ENCODE measurements at regions not wholly inside any gene's neighbourhood (a gene's known extent, or its start where the extent isn't known, plus 50 kb on each side); places are given as distances from the start of the nearest gene placed in this dataset.

- Histone ChIP-seq H3K4me3 (ENCODE audit: insufficient read depth, low read depth, low read length) (no peak overlapping the region), H3K9ac (ENCODE audit: low read depth, low read length) (no peak overlapping the region), H3K27me3 (ENCODE audit: control insufficient read depth, insufficient read depth, low read length) (no peaks in the 10 kb centered on the region), H2AFZ (replicated peaks; ENCODE audit: low read length, poor library complexity) (peak overlapping the region; percentile 33), H2BK120ac (ENCODE audit: low read depth, low read length) (no peak overlapping the region), H3K27ac (ENCODE audit: insufficient read depth, low read length) (peak overlapping the region; percentile 84), H3K4me1 (ENCODE audit: control insufficient read depth, insufficient read depth, low read length) (peaks cover 17% of the 10 kb centered on the region), H4K8ac (ENCODE audit: low read depth in 2 of 2, low read length in 2 of 2) (peak overlapping the region in 1 of 2 experiments; percentile 8; a peak in 1 of 4 replicates), H2BK20ac (ENCODE audit: low read depth, low read length) (no peak overlapping the region), H3K9me1 (ENCODE audit: insufficient read depth, low read length) (peaks cover 4% of the 10 kb centered on the region; the same call in 1 of the 2 replicates), H2AK5ac (ENCODE audit: low read depth, low read length) (peak overlapping the region; percentile 6; the same call in 1 of the 2 replicates), H2BK5ac (ENCODE audit: low read depth, low read length, poor library complexity, severe bottlenecking) (peak overlapping the region; percentile 38), H4K91ac (ENCODE audit: insufficient read depth, low read depth, low read length) (no peak overlapping the region), H2BK15ac (ENCODE audit: low read depth, low read length) (no peak overlapping the region), H3K14ac (replicated peaks; ENCODE audit: low read depth, low read length) (no peak overlapping the region), H2AK9ac (replicated peaks; ENCODE audit: low read depth, low read length, poor library complexity) (no peak overlapping the region), H3K9me3 (ENCODE audit: control insufficient read depth, insufficient read depth, low read length) (no peaks in the 10 kb centered on the region), H3K4me2 (ENCODE audit: low read depth, low read length) (peak overlapping the region; percentile 44), H4K20me1 (ENCODE audit: insufficient read depth, low read length) (no peaks in the 10 kb centered on the region; the same call in 1 of the 2 replicates), H3K23ac (ENCODE audit: low read depth, low read length) (no peak overlapping the region), H3K56ac (ENCODE audit: extremely low read depth, insufficient read depth, low read length) (no peak overlapping the region), H3K18ac (ENCODE audit: low read depth, low read length) (peak overlapping the region; percentile 79), H3K79me1 (ENCODE audit: low read depth in 1 of 2, low read length in 2 of 2) (peaks cover 0 to 4% of the 10 kb centered on the region in 2 experiments; a peak in 1 of 4 replicates), H4K5ac (ENCODE audit: low read depth, low read length) (peak overlapping the region; percentile 56; the same call in 1 of the 2 replicates), H3K36me3 (ENCODE audit: control insufficient read depth, insufficient read depth, low read length) (peaks cover 9% of the 10 kb centered on the region), H3K4ac (ENCODE audit: low read depth, low read length) (0 out of 2 replicates have a peak overlapping the region, but pooled peaks have one; percentile 25)
- TF ChIP-seq BHLHE40 (IDR thresholded peaks at IDR 0.05; ENCODE audit: low read depth, low read length) (peak; percentile 52; the same call in 1 of the 2 replicates), RAD21 (IDR thresholded peaks at IDR 0.05; ENCODE audit: low read length) (no peak), CTCF (conservative IDR thresholded peaks at IDR 0.05; ENCODE audit: low read depth, low read length) (no peak), FOS (IDR thresholded peaks at IDR 0.05; ENCODE audit: low read depth, low read length) (peak; percentile 11; the same call in 1 of the 2 replicates), RFX5 (IDR thresholded peaks at IDR 0.05; ENCODE audit: low read depth, low read length) (no peak), MAZ (IDR thresholded peaks at IDR 0.05; ENCODE audit: borderline replicate concordance, low read depth, low read length) (no peak), SMC3 (IDR thresholded peaks at IDR 0.05; ENCODE audit: low read depth, low read length) (no peak), RCOR1 (IDR thresholded peaks at IDR 0.05; ENCODE audit: insufficient replicate concordance, low read length) (no peak)
- TF ChIP-seq, protein P1, sequence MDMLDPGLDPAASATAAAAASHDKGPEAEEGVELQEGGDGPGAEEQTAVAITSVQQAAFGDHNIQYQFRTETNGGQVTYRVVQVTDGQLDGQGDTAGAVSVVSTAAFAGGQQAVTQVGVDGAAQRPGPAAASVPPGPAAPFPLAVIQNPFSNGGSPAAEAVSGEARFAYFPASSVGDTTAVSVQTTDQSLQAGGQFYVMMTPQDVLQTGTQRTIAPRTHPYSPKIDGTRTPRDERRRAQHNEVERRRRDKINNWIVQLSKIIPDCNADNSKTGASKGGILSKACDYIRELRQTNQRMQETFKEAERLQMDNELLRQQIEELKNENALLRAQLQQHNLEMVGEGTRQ (IDR thresholded peaks at IDR 0.05; ENCODE audit: low read depth, low read length), result no peak
- TF ChIP-seq, protein P2, sequence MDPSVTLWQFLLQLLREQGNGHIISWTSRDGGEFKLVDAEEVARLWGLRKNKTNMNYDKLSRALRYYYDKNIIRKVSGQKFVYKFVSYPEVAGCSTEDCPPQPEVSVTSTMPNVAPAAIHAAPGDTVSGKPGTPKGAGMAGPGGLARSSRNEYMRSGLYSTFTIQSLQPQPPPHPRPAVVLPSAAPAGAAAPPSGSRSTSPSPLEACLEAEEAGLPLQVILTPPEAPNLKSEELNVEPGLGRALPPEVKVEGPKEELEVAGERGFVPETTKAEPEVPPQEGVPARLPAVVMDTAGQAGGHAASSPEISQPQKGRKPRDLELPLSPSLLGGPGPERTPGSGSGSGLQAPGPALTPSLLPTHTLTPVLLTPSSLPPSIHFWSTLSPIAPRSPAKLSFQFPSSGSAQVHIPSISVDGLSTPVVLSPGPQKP (IDR thresholded peaks at IDR 0.05; ENCODE audit: borderline replicate concordance, low read depth, low read length), result no peak
- dilution Hi-C loops (cut with HindIII; ENCODE audit: low sequenced_read_pairs, unreplicated experiment) (no loop called here), intact Hi-C loops (cut with micrococcal nuclease) (no loop called here), in situ Hi-C loops (cut with MboI; ENCODE audit: low sequenced_read_pairs) (no loop called here)
- ATAC-seq (ENCODE audit: low read depth), result peak; percentile 63
- POLR2A ChIA-PET (ENCODE audit: unreplicated experiment), result no interaction called here
- CTCF ChIA-PET, result no interaction called here
- WGBS, 2 experiments (ENCODE audit: extremely low coverage in 2 of 2, insufficient read length in 1 of 2), result no CpG with 5 or more reads among the region's 6 CpGs
- BruUV-seq (replicated peaks), result no TSS peak
- DNase-seq, result peak; percentile 83
Observed at GRCh38 chr6:165922309-165922794, 245.3 kb downstream of the TBXT start.
